ENCODE measurements at regions not wholly inside any gene's neighbourhood (a gene's known extent, or its start where the extent isn't known, plus 50 kb on each side); places are given as distances from the start of the nearest gene placed in this dataset.

- Mint-ChIP-seq H3K4me1 (peaks cover 47% of the 10 kb centered on the region), H3K27ac (no peak overlapping the region), H3K4me3 (no peak overlapping the region)
These were observed 480.3 kb upstream of the TNP1 start for GRCh38 chr2:217340176-217340575.

GRCh38 chr2:217339753-217340152 lies 479.9 kb upstream of the TNP1 start:
- Mint-ChIP-seq H3K27me3 (ENCODE audit: low read depth, poor library complexity) (no peaks in the 10 kb centered on the region), H3K27ac (no peak overlapping the region), H3K9me3 (no peaks in the 10 kb centered on the region), H3K4me3 (no peak overlapping the region), H3K36me3 (ENCODE audit: low read depth) (no peaks in the 10 kb centered on the region), H3K4me1 (peaks cover 51% of the 10 kb centered on the region)
- TF ChIP-seq CTCF (IDR thresholded peaks at IDR 0.05) = no peak
- no peak for DNase-seq

More at GRCh38 chr2:217340176-217340575, 480.3 kb upstream of the TNP1 start:
- Mint-ChIP-seq H3K9me3 (peaks cover 2% of the 10 kb centered on the region), H3K27me3 (ENCODE audit: low read depth, poor library complexity) (no peaks in the 10 kb centered on the region), H3K36me3 (ENCODE audit: low read depth) (peaks cover 2% of the 10 kb centered on the region)
- no peak for DNase-seq
- no peak for TF ChIP-seq CTCF (IDR thresholded peaks at IDR 0.05)

GRCh38 chr2:217338306-217338916 lies 478.5 kb upstream of the TNP1 start:
- no peaks in the 10 kb centered on the region for H3K27me3 Mint-ChIP-seq (ENCODE audit: low read depth, poor library complexity)
- TF ChIP-seq CTCF (IDR thresholded peaks at IDR 0.05) = no peak
- H3K4me1 Mint-ChIP-seq = peaks cover 62% of the 10 kb centered on the region
- no peak for DNase-seq
- H3K27ac Mint-ChIP-seq = no peak overlapping the region
- H3K36me3 Mint-ChIP-seq (ENCODE audit: low read depth) = no peaks in the 10 kb centered on the region
- H3K9me3 Mint-ChIP-seq = no peaks in the 10 kb centered on the region
- no peak overlapping the region for H3K4me3 Mint-ChIP-seq

GRCh38 chr2:217337771-217338170 lies 477.9 kb upstream of the TNP1 start:
- peaks cover 66% of the 10 kb centered on the region for H3K4me1 Mint-ChIP-seq
- no peaks in the 10 kb centered on the region for H3K9me3 Mint-ChIP-seq
- DNase-seq = no peak
- no peaks in the 10 kb centered on the region for H3K36me3 Mint-ChIP-seq (ENCODE audit: low read depth)
- H3K27ac Mint-ChIP-seq = no peak overlapping the region
- no peak for TF ChIP-seq CTCF (IDR thresholded peaks at IDR 0.05)
- no peak overlapping the region for H3K4me3 Mint-ChIP-seq
- no peaks in the 10 kb centered on the region for H3K27me3 Mint-ChIP-seq (ENCODE audit: low read depth, poor library complexity)

GRCh38 chr2:217336694-217337093 lies 476.8 kb upstream of the TNP1 start:
- no peak for TF ChIP-seq CTCF (IDR thresholded peaks at IDR 0.05)
- Mint-ChIP-seq H3K36me3 (ENCODE audit: low read depth) (no peaks in the 10 kb centered on the region), H3K27me3 (ENCODE audit: low read depth, poor library complexity) (no peaks in the 10 kb centered on the region), H3K4me1 (peaks cover 76% of the 10 kb centered on the region), H3K9me3 (no peaks in the 10 kb centered on the region), H3K4me3 (no peak overlapping the region), H3K27ac (no peak overlapping the region)
- no peak for DNase-seq

- TF ChIP-seq CTCF (IDR thresholded peaks at IDR 0.05) = no peak
- H3K27ac Mint-ChIP-seq = no peak overlapping the region
- DNase-seq = no peak
- no peaks in the 10 kb centered on the region for H3K9me3 Mint-ChIP-seq
- peaks cover 89% of the 10 kb centered on the region for H3K4me1 Mint-ChIP-seq
- H3K27me3 Mint-ChIP-seq (ENCODE audit: low read depth, poor library complexity) = no peaks in the 10 kb centered on the region
- H3K36me3 Mint-ChIP-seq (ENCODE audit: low read depth) = no peaks in the 10 kb centered on the region
- no peak overlapping the region for H3K4me3 Mint-ChIP-seq
These were observed 475.6 kb upstream of the TNP1 start for GRCh38 chr2:217335341-217335966.

Data from nephron progenitor cell (in vitro differentiated cells).